H1 (cell line): ENCODE measurements at regions not wholly inside any gene's neighbourhood (a gene's known extent, or its start where the extent isn't known, plus 50 kb on each side); places are given as distances from the start of the nearest gene placed in this dataset.

Source experiments
- CHD7 ChIP-seq: fragments of 300-600 bp; sonication (generic); IDR thresholded peaks from 2 replicates; pipeline ENCODE4 v1.7.1; 2012; ENCODE audit warnings: low read length, moderate library complexity, mild to moderate bottlenecking, inconsistent platforms; ENCODE audit not compliant: insufficient replicate concordance
- EZH2 ChIP-seq: fragments of 200-600 bp; sonication (generic); IDR thresholded peaks from 2 replicates; pipeline ENCODE4 v1.7.1; 2012; ENCODE audit warnings: low read depth, mild to moderate bottlenecking, moderate library complexity, low read length, inconsistent platforms; ENCODE audit not compliant: severe bottlenecking
- HDAC6 ChIP-seq: IDR thresholded peaks from one replicate; pipeline ENCODE4 v1.7.1; 2012; ENCODE audit warnings: low read depth, mild to moderate bottlenecking, inconsistent platforms, low read length, moderate library complexity
- KDM4A ChIP-seq: IDR thresholded peaks from one replicate; pipeline ENCODE4 v1.7.1; 2012; ENCODE audit warnings: low read depth, mild to moderate bottlenecking, moderate library complexity, low read length, inconsistent platforms; ENCODE audit not compliant: severe bottlenecking
- MAX ChIP-seq: IDR thresholded peaks from 2 replicates; pipeline ENCODE4 v1.6.1; 2012; ENCODE audit warnings: inconsistent platforms
- PHF8 ChIP-seq: fragments of 200-600 bp; sonication (generic); conservative IDR thresholded peaks from 2 replicates; pipeline ENCODE4 v1.7.1; 2012; ENCODE audit warnings: low read depth, mild to moderate bottlenecking, inconsistent platforms, low read length, moderate library complexity
- POLR2AphosphoS5 ChIP-seq: IDR thresholded peaks from 2 replicates; pipeline ENCODE4 v1.6.1; 2011; ENCODE audit warnings: low read depth, low read length
- USF2 ChIP-seq: IDR thresholded peaks from 2 replicates; pipeline ENCODE4 v1.6.1; 2011; ENCODE audit warnings: low read length, improper control_type of control experiment
- ZNF274 ChIP-seq: IDR thresholded peaks from 2 replicates; pipeline ENCODE4 v1.7.0; 2012; ENCODE audit warnings: low read length, borderline replicate concordance; ENCODE audit errors: extremely low read depth

- peak; percentile 64 for TF ChIP-seq KDM4A
- TF ChIP-seq MAX: peak; percentile 31; the same call in 1 of the 2 replicates
- no peak for TF ChIP-seq POLR2AphosphoS5
- TF ChIP-seq PHF8: peak; percentile 46; the same call in 1 of the 2 replicates
- TF ChIP-seq EZH2: no peak
- TF ChIP-seq ZNF274: no peak
- no peak for TF ChIP-seq CHD7
- TF ChIP-seq USF2: no peak
- no peak for TF ChIP-seq HDAC6
Observed at GRCh38 chr3:42013691-42014457, 52.0 kb upstream of the ULK4 start (continued).
